D721Med (cell line): ENCODE measurements at regions not wholly inside any gene's neighbourhood (a gene's known extent, or its start where the extent isn't known, plus 50 kb on each side); places are given as distances from the start of the nearest gene placed in this dataset.

Source experiments
- DNase-seq: peaks from one replicate; pipeline ENCODE4 v3.0.0; 2011; ENCODE audit warnings: low spot score; ENCODE audit not compliant: insufficient read length
- FAIRE-seq: peaks from 2 replicates; lab custom pipeline; 2011; peaks lifted over from hg19 to GRCh38; lab: Jason Lieb, UNC
- CTCF ChIP-seq: IDR thresholded peaks from 2 replicates; pipeline ENCODE4 v1.5.1; 2012; ENCODE audit warnings: mild to moderate bottlenecking, control low read depth; ENCODE audit not compliant: insufficient read depth; ENCODE audit errors: missing control alignments

- DNase-seq (no peak), FAIRE-seq (no peak)
- TF ChIP-seq CTCF: no peak
Measured at GRCh38 chr11:103744496-103745153, 291.8 kb upstream of the DDI1 start.

- TF ChIP-seq CTCF: no peak
- DNase-seq: no peak
- FAIRE-seq: no peak
Measured at GRCh38 chr11:103749158-103749557, 287.3 kb upstream of the DDI1 start.

- TF ChIP-seq CTCF: no peak
- no peak for FAIRE-seq
- no peak for DNase-seq
Measured at GRCh38 chr11:103768816-103769215, 267.6 kb upstream of the DDI1 start.

- no peak for TF ChIP-seq CTCF
- DNase-seq (no peak), FAIRE-seq (no peak)
Measured at GRCh38 chr11:103773059-103773458, 263.4 kb upstream of the DDI1 start.

GRCh38 chr11:103773537-103773936 lies 262.9 kb upstream of the DDI1 start:
- TF ChIP-seq CTCF: no peak
- DNase-seq (no peak), FAIRE-seq (no peak)

- DNase-seq (no peak), FAIRE-seq (no peak)
- no peak for TF ChIP-seq CTCF
Measured at GRCh38 chr11:103779054-103779453, 257.4 kb upstream of the DDI1 start.

- FAIRE-seq (no peak), DNase-seq (no peak)
Measured at GRCh38 chr11:103789952-103790351, 246.5 kb upstream of the DDI1 start.

More at GRCh38 chr11:103789952-103790351, 246.5 kb upstream of the DDI1 start:
- TF ChIP-seq CTCF: no peak
